Suprapubic skin (tissue), 3 donors: ENCODE measurements at regions not wholly inside any gene's neighbourhood (a gene's known extent, or its start where the extent isn't known, plus 50 kb on each side); places are given as distances from the start of the nearest gene placed in this dataset.

Source experiments
- CTCF ChIP-seq, 2 donors: fragments of 200-600 bp in 1 of 2; fragments of 450-650 bp in 1 of 2; sonication (generic) in 1 of 2; IDR thresholded peaks; one replicate each; pipeline ENCODE4 v1.5.1; 2016 to 2019; ENCODE audit warnings: antibody characterized with exemption in 2 of 2, mild to moderate bottlenecking in 1 of 2, moderate library complexity in 1 of 2
- POLR2A ChIP-seq, 2 donors: fragments of 450-650 bp; IDR thresholded peaks; one replicate each; pipeline ENCODE4 v1.6.1; 2017; ENCODE audit warnings: antibody characterized with exemption in 2 of 2, mild to moderate bottlenecking in 2 of 2, moderate library complexity in 2 of 2

DNA sequence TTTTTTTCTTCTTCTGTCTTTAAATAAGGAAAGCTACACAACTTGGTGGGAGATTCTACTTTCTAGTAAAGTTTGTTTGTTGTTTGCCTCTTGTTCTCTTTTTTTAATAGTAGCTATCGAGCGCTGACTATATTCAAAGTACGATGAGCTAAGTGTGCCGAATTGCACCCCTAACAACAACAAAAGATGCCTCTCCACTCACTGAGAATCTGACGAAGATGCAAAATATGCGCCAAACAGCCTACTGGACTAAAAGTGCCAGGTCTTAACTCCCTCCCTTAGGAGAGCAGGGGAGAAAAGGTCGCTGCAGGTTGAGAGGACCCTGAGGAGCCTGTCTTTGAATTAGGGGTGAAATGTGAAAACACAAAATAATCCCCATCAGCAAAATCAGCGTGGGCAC is 713.8 kb upstream of the WWC1 start:
- TF ChIP-seq CTCF (IDR thresholded peaks at IDR 0.05) (no peak), POLR2A (IDR thresholded peaks at IDR 0.05) (no peak)
